ENCODE measurements at regions not wholly inside any gene's neighbourhood (a gene's known extent, or its start where the extent isn't known, plus 50 kb on each side); places are given as distances from the start of the nearest gene placed in this dataset.

GRCh38 chr10:107848726-107849360 lies 684.3 kb upstream of the SORCS1 start:
- CTCF ChIA-PET: no interaction called here
- intact Hi-C loops (cut with micrococcal nuclease): no loop called here
- TF ChIP-seq CTCF (conservative IDR thresholded peaks at IDR 0.05; ENCODE audit: low read depth, low read length) (no peak), FOS (IDR thresholded peaks at IDR 0.05; ENCODE audit: low read depth, low read length) (no peak), RCOR1 (IDR thresholded peaks at IDR 0.05; ENCODE audit: insufficient replicate concordance, low read length) (no peak), USF2 (IDR thresholded peaks at IDR 0.05; ENCODE audit: low read depth, low read length) (no peak), BHLHE40 (IDR thresholded peaks at IDR 0.05; ENCODE audit: low read depth, low read length) (no peak), CEBPB (IDR thresholded peaks at IDR 0.05; ENCODE audit: low read depth, low read length) (no peak), POLR2A (IDR thresholded peaks at IDR 0.05; ENCODE audit: low read depth, low read length) (no peak), MAFK (IDR thresholded peaks at IDR 0.05; ENCODE audit: low read depth, low read length) (no peak), MAZ (IDR thresholded peaks at IDR 0.05; ENCODE audit: borderline replicate concordance, low read depth, low read length) (no peak), MXI1 (IDR thresholded peaks at IDR 0.05; ENCODE audit: borderline replicate concordance, low read depth, low read length) (no peak), NFE2L2 (IDR thresholded peaks at IDR 0.05; ENCODE audit: low read depth, low read length) (no peak)

More at GRCh38 chr10:107848726-107849360, 684.3 kb upstream of the SORCS1 start:
- Histone ChIP-seq H4K8ac (ENCODE audit: low read depth in 2 of 2, low read length in 2 of 2) (no peak overlapping the region), H4K5ac (ENCODE audit: low read depth, low read length) (no peak overlapping the region), H2BK20ac (ENCODE audit: low read depth, low read length) (no peak overlapping the region), H3K27ac (ENCODE audit: insufficient read depth, low read length) (no peak overlapping the region), H2AK5ac (ENCODE audit: low read depth, low read length) (no peak overlapping the region), H2BK5ac (ENCODE audit: low read depth, low read length, poor library complexity, severe bottlenecking) (no peak overlapping the region), H3K4me3 (ENCODE audit: insufficient read depth, low read depth, low read length) (no peak overlapping the region), H3K36me3 (ENCODE audit: control insufficient read depth, insufficient read depth, low read length) (no peaks in the 10 kb centered on the region), H3K79me1 (ENCODE audit: low read depth in 1 of 2, low read length in 2 of 2) (no peaks in the 10 kb centered on the region), H4K20me1 (ENCODE audit: insufficient read depth, low read length) (no peaks in the 10 kb centered on the region), H2BK15ac (ENCODE audit: low read depth, low read length) (no peak overlapping the region), H2BK120ac (ENCODE audit: low read depth, low read length) (no peak overlapping the region), H3K4me1 (ENCODE audit: control insufficient read depth, insufficient read depth, low read length) (no peaks in the 10 kb centered on the region), H3K4me2 (ENCODE audit: low read depth, low read length) (no peak overlapping the region), H3K14ac (replicated peaks; ENCODE audit: low read depth, low read length) (no peak overlapping the region), H2AK9ac (replicated peaks; ENCODE audit: low read depth, low read length, poor library complexity) (no peak overlapping the region), H3K9ac (ENCODE audit: low read depth, low read length) (no peak overlapping the region), H3K23ac (ENCODE audit: low read depth, low read length) (no peak overlapping the region), H3K56ac (ENCODE audit: extremely low read depth, insufficient read depth, low read length) (no peak overlapping the region), H3K4ac (ENCODE audit: low read depth, low read length) (no peak overlapping the region), H3K27me3 (ENCODE audit: control insufficient read depth, insufficient read depth, low read length) (no peaks in the 10 kb centered on the region), H2AFZ (replicated peaks; ENCODE audit: low read length, poor library complexity) (no peak overlapping the region), H3K18ac (ENCODE audit: low read depth, low read length) (no peak overlapping the region), H4K91ac (ENCODE audit: insufficient read depth, low read depth, low read length) (no peak overlapping the region), H3K9me3 (ENCODE audit: control insufficient read depth, insufficient read depth, low read length) (peaks cover 3% of the 10 kb centered on the region; the same call in 1 of the 2 replicates), H3K9me1 (ENCODE audit: insufficient read depth, low read length) (no peaks in the 10 kb centered on the region)
- no peak for DNase-seq
- no peak for ATAC-seq (ENCODE audit: low read depth)
- BruUV-seq (replicated peaks): no TSS peak
- WGBS, 2 experiments (ENCODE audit: extremely low coverage in 2 of 2, insufficient read length in 1 of 2): no CpG with 5 or more reads among the region's 8 CpGs
- in situ Hi-C loops (cut with MboI; ENCODE audit: low sequenced_read_pairs): no loop called here
- POLR2A ChIA-PET (ENCODE audit: unreplicated experiment): no interaction called here
- dilution Hi-C loops (cut with HindIII; ENCODE audit: low sequenced_read_pairs, unreplicated experiment): no loop called here

Data from IMR-90 (cell line).